GM12891 (cell line): ENCODE measurements at regions not wholly inside any gene's neighbourhood (a gene's known extent, or its start where the extent isn't known, plus 50 kb on each side); places are given as distances from the start of the nearest gene placed in this dataset.
"Not testable (repeated sequence)": the region's sequence is repeated elsewhere in the genome, so short reads cannot be mapped to it uniquely, and the experiment has no call there.

Experiments used
- PAX5 ChIP-seq: IDR thresholded peaks from 2 replicates; pipeline ENCODE4 v1.6.1; 2011; ENCODE audit warnings: low read length, moderate library complexity, mild to moderate bottlenecking; ENCODE audit not compliant: insufficient read depth, severe bottlenecking
- POLR2A ChIP-seq: IDR thresholded peaks from 2 replicates; pipeline ENCODE4 v1.6.1; 2011; ENCODE audit warnings: low read depth, low read length, control low read depth
- POLR2AphosphoS5 ChIP-seq: IDR thresholded peaks from 2 replicates; pipeline ENCODE4 v1.6.1; 2011; ENCODE audit warnings: low read depth, low read length, control low read depth
- POU2F2 ChIP-seq: IDR thresholded peaks from 2 replicates; pipeline ENCODE4 v1.6.1; 2011; ENCODE audit warnings: low read depth, mild to moderate bottlenecking, control low read depth, low read length, moderate library complexity
- SPI1 ChIP-seq: IDR thresholded peaks from 2 replicates; pipeline ENCODE4 v1.6.1; 2011; ENCODE audit warnings: low read depth, low read length, control low read depth
- TAF1 ChIP-seq: IDR thresholded peaks from 2 replicates; pipeline ENCODE4 v1.6.1; 2011; ENCODE audit warnings: low read depth, low read length, control low read depth

DNA sequence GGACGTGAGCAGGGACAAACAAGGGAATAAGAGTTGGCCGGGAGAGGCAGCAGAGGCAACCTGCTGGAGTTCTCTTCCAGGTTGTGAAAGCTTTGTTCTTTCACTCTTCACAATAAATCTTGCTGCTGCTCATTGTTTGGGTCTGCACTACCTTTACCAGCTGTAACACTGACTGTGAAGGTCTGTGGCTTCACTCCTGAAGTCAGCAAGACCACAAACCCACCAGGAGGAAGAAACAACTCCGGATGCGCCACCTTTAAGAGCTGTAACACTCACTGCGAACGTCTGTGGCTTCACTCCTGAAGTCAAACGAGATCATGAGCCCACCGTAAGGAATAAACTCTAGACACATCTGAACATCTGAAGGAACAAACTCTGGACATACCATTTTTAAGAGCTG lies 186.5 kb upstream of the NDN start:
- not testable (repeated sequence) for TF ChIP-seq POLR2A, TAF1, POLR2AphosphoS5, POU2F2, SPI1, PAX5
